22Rv1 (cell line): ENCODE measurements at regions not wholly inside any gene's neighbourhood (a gene's known extent, or its start where the extent isn't known, plus 50 kb on each side); places are given as distances from the start of the nearest gene placed in this dataset.

ENCODE experiments used
- CTCF ChIP-seq: fragments of 450-650 bp; IDR thresholded peaks from 2 replicates; pipeline ENCODE4 v1.5.1; 2017; ENCODE audit warnings: mild to moderate bottlenecking
- ZFX ChIP-seq: fragments of 450-650 bp; IDR thresholded peaks from 2 replicates; pipeline ENCODE4 v1.6.1; 2017; ENCODE audit warnings: antibody characterized with exemption, borderline replicate concordance

DNA sequence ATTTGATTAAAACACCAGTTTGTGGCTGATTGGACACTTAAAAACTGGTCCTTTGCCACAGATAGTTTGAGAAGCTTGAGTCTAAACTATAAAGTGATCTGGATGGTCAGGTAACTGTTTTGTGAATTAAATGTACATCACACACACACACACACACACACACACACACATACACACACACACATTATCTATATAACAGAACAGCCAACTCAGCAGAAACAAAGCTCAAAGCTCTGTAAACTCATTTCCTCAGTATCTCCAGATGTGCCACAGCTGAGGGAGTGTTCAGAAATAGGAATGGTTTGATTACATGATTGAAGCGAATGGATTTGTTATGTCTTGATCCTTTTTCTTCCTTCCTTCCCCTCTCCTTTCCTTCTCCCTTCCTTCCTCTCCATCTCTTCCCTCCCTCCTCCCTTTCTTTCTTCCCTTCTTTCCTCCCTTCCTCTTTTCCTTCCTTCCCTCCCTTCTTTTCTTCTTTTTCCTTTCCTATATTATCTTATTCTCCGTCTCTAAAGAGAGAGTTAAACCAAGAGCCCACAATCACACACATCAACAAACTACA is 100.3 kb downstream of the LLPH start:
- TF ChIP-seq ZFX (no peak), CTCF (no peak)
